H9 (cell line): ENCODE measurements at regions not wholly inside any gene's neighbourhood (a gene's known extent, or its start where the extent isn't known, plus 50 kb on each side); places are given as distances from the start of the nearest gene placed in this dataset.

Source experiments
- DNase-seq: peaks from one replicate; pipeline ENCODE4 v3.0.0-alpha.2; 2017
- H2AFZ ChIP-seq: one replicate; pipeline ENCODE4 v1.6.1; 2013; ENCODE audit warnings: mild to moderate bottlenecking, low read length, control low read depth, moderate library complexity
- H2AK5ac ChIP-seq: 2 replicates; pipeline ENCODE4 v1.6.1; 2013; ENCODE audit warnings: low read length, control low read depth, mixed read lengths; ENCODE audit not compliant: insufficient read length
- H2BK120ac ChIP-seq: one replicate; pipeline ENCODE4 v1.6.1; 2013; ENCODE audit warnings: low read depth, mild to moderate bottlenecking, low read length, control low read depth, inconsistent platforms; ENCODE audit not compliant: poor library complexity, severe bottlenecking
- H2BK12ac ChIP-seq: 2 replicates; pipeline ENCODE4 v1.6.1; 2013; ENCODE audit warnings: low read length, control low read depth, mixed read lengths, low read depth; ENCODE audit not compliant: insufficient read length
- H2BK15ac ChIP-seq: 2 replicates; pipeline ENCODE4 v1.6.1; 2013; ENCODE audit warnings: low read depth, low read length, control low read depth
- H2BK20ac ChIP-seq: one replicate; pipeline ENCODE4 v1.6.1; 2013; ENCODE audit warnings: low read depth, mild to moderate bottlenecking, low read length, control low read depth, inconsistent platforms; ENCODE audit not compliant: poor library complexity, severe bottlenecking
- H2BK5ac ChIP-seq: 2 replicates; pipeline ENCODE4 v1.6.1; 2013; ENCODE audit warnings: low read length, control low read depth, mixed read lengths; ENCODE audit not compliant: insufficient read length
- H3K14ac ChIP-seq: 2 replicates; pipeline ENCODE4 v1.6.1; 2013; ENCODE audit warnings: low read length, control low read depth; ENCODE audit not compliant: insufficient read depth
- H3K18ac ChIP-seq: 2 replicates; pipeline ENCODE4 v1.6.1; 2013; ENCODE audit warnings: low read depth, mild to moderate bottlenecking, mixed read lengths, low read length, control low read depth; ENCODE audit not compliant: insufficient read length
- H3K23ac ChIP-seq: 2 replicates; pipeline ENCODE4 v1.6.1; 2013; ENCODE audit warnings: low read length, control low read depth, mixed read lengths, low read depth; ENCODE audit not compliant: insufficient read length
- H3K23me2 ChIP-seq: 2 replicates; pipeline ENCODE4 v1.6.1; 2013; ENCODE audit warnings: low read depth, mild to moderate bottlenecking, mixed read lengths, low read length, control low read depth; ENCODE audit not compliant: insufficient read length, poor library complexity, severe bottlenecking
- H3K27ac ChIP-seq: 2 replicates; pipeline ENCODE4 v1.5.1; 2013; ENCODE audit warnings: low read length, control low read depth, mixed read lengths, low read depth; ENCODE audit not compliant: insufficient read length
- H3K27me3 ChIP-seq: 2 replicates; pipeline ENCODE4 v1.6.1; 2013; ENCODE audit warnings: low read length, control low read depth, inconsistent platforms; ENCODE audit not compliant: insufficient read depth
- H3K4ac ChIP-seq: 2 replicates; pipeline ENCODE4 v1.6.1; 2013; ENCODE audit warnings: low read depth, mild to moderate bottlenecking, control low read depth, inconsistent platforms, low read length, moderate library complexity
- H3K4me1 ChIP-seq: 2 replicates; pipeline ENCODE4 v1.6.1; 2013; ENCODE audit warnings: low read length, control low read depth, inconsistent platforms; ENCODE audit not compliant: insufficient read depth
- H3K4me2 ChIP-seq: 2 replicates; pipeline ENCODE4 v1.6.1; 2013; ENCODE audit warnings: low read length, control low read depth, mixed read lengths; ENCODE audit not compliant: insufficient read length, insufficient read depth
- H3K56ac ChIP-seq: 2 replicates; pipeline ENCODE4 v1.6.1; 2013; ENCODE audit warnings: low read depth, mild to moderate bottlenecking, mixed read lengths, low read length, control low read depth; ENCODE audit not compliant: insufficient read length
- H3K79me1 ChIP-seq: 2 replicates; pipeline ENCODE4 v1.6.1; 2013; ENCODE audit warnings: low read depth, mild to moderate bottlenecking, moderate library complexity, low read length, control low read depth, inconsistent platforms; ENCODE audit not compliant: insufficient read depth, poor library complexity, severe bottlenecking
- H3K79me2 ChIP-seq: 2 replicates; pipeline ENCODE4 v1.6.1; 2013; ENCODE audit warnings: low read length, control low read depth, inconsistent platforms; ENCODE audit not compliant: insufficient read depth
- H3K9ac ChIP-seq: 2 replicates; pipeline ENCODE4 v1.6.1; 2013; ENCODE audit warnings: low read length, control low read depth, mixed read lengths; ENCODE audit not compliant: insufficient read length; ENCODE audit errors: extremely low read depth
- H3K9me3 ChIP-seq: one replicate; pipeline ENCODE4 v1.6.1; 2013; ENCODE audit warnings: low read depth, low read length, inconsistent platforms; ENCODE audit not compliant: control insufficient read depth
- H3T11ph ChIP-seq: one replicate; pipeline ENCODE4 v1.6.1; 2013; ENCODE audit warnings: mild to moderate bottlenecking, low read length, control low read depth, inconsistent platforms
- H4K20me1 ChIP-seq: one replicate; pipeline ENCODE4 v1.6.1; 2013; ENCODE audit not compliant: control insufficient read depth, insufficient read length, insufficient read depth
- H4K5ac ChIP-seq: 2 replicates; pipeline ENCODE4 v1.6.1; 2013; ENCODE audit warnings: low read depth, mild to moderate bottlenecking, mixed read lengths, low read length, control low read depth; ENCODE audit not compliant: insufficient read length
- H4K8ac ChIP-seq: replicated peaks from 2 replicates; pipeline ENCODE4 v1.6.1; 2013; ENCODE audit warnings: low read length, control low read depth, mixed read lengths, low read depth; ENCODE audit not compliant: insufficient read length
- H4K91ac ChIP-seq: 2 replicates; pipeline ENCODE4 v1.6.1; 2013; ENCODE audit warnings: low read depth, mild to moderate bottlenecking, moderate library complexity, mixed read lengths, low read length, control low read depth; ENCODE audit not compliant: insufficient read length
- H3K27ac Mint-ChIP-seq, 3 experiments: 2 replicates in 2 of 3; 3 replicates in 1 of 3; pipeline ENCODE4 v1.8.0; 2020 to 2021; ENCODE audit warnings: mixed read lengths in 3 of 3, mild to moderate bottlenecking in 1 of 3, moderate library complexity in 1 of 3
- H3K27me3 Mint-ChIP-seq: 2 replicates; pipeline ENCODE4 v1.8.0; 2021; ENCODE audit warnings: low read depth, mild to moderate bottlenecking, moderate library complexity, mixed read lengths
- H3K36me3 Mint-ChIP-seq, 3 experiments: 2 replicates in 2 of 3; 3 replicates in 1 of 3; pipeline ENCODE4 v1.8.0; 2020 to 2021; ENCODE audit warnings: low read depth in 3 of 3, mixed read lengths in 3 of 3; ENCODE audit not compliant: insufficient read depth in 1 of 3
- H3K4me1 Mint-ChIP-seq, 2 experiments: 2 replicates each; pipeline ENCODE4 v1.8.0; 2020; ENCODE audit warnings: mixed read lengths in 2 of 2
- H3K4me3 Mint-ChIP-seq, 2 experiments: 2 replicates in 1 of 2; 3 replicates in 1 of 2; pipeline ENCODE4 v1.8.0; 2020 to 2021; ENCODE audit warnings: mild to moderate bottlenecking in 2 of 2, mixed read lengths in 2 of 2, moderate library complexity in 1 of 2
- H3K9me3 Mint-ChIP-seq, 2 experiments: 2 replicates in 1 of 2; 3 replicates in 1 of 2; pipeline ENCODE4 v1.8.0; 2020; ENCODE audit warnings: mild to moderate bottlenecking in 2 of 2, mixed read lengths in 2 of 2, moderate library complexity in 1 of 2
- WGBS: extraction: QIAGEN DNeasy Blood & Tissue Kit; methylation state at CpG from one replicate; pipeline ENCODE4 v1.1.7; 2013; ENCODE audit warnings: missing lambda C conversion rate, low lambda C conversion rate, mixed read lengths; ENCODE audit not compliant: insufficient read length; ENCODE audit errors: extremely low coverage; 5-methylcytosine and 5-hydroxymethylcytosine counted together
- TF ChIP-seq, protein P1 (sequence below): fragments of 200-600 bp; sonication (generic); conservative IDR thresholded peaks from 3 replicates; pipeline ENCODE4 v1.8.0; 2021; ENCODE audit warnings: antibody characterized with exemption, mild to moderate bottlenecking

DNA sequence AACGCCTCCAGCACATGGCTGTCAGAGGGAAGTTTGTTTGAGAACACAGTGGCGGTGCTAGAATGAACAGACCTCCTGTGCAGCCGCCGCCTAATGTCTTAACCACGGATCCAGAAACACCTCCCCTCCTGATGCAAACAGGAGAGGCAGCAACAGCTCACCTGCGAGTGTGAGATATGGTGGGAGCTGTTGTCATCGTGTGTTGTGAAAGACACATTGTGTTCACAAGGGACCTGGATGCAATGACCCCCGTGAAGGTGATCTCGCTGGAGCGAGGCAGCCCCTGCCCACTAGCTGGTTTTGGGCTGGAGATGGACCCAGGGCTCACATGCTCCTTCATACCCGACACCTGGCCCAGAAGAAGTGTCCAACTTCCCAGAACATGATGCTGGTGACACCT lies 315.3 kb upstream of the C1orf174 start:
- no peak overlapping the region for H2BK5ac ChIP-seq
- no peak overlapping the region for H3K56ac ChIP-seq
- H3K79me1 ChIP-seq, result no peaks in the 10 kb centered on the region
- TF ChIP-seq, protein P1, sequence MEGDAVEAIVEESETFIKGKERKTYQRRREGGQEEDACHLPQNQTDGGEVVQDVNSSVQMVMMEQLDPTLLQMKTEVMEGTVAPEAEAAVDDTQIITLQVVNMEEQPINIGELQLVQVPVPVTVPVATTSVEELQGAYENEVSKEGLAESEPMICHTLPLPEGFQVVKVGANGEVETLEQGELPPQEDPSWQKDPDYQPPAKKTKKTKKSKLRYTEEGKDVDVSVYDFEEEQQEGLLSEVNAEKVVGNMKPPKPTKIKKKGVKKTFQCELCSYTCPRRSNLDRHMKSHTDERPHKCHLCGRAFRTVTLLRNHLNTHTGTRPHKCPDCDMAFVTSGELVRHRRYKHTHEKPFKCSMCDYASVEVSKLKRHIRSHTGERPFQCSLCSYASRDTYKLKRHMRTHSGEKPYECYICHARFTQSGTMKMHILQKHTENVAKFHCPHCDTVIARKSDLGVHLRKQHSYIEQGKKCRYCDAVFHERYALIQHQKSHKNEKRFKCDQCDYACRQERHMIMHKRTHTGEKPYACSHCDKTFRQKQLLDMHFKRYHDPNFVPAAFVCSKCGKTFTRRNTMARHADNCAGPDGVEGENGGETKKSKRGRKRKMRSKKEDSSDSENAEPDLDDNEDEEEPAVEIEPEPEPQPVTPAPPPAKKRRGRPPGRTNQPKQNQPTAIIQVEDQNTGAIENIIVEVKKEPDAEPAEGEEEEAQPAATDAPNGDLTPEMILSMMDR, result no peak
- no peak overlapping the region for H2BK20ac ChIP-seq
- H3K27me3 Mint-ChIP-seq, result peaks cover 24% of the 10 kb centered on the region
- H3K4me1 ChIP-seq, result no peaks in the 10 kb centered on the region; the same call in 1 of the 2 replicates
- no peak overlapping the region for H3K27ac ChIP-seq
- H2BK120ac ChIP-seq, result no peak overlapping the region
- H3K23ac ChIP-seq, result no peak overlapping the region
- H3K27ac Mint-ChIP-seq, result no peak overlapping the region
- H2AK5ac ChIP-seq, result no peak overlapping the region
- no peak overlapping the region for H4K5ac ChIP-seq
- no peak overlapping the region for H2BK15ac ChIP-seq
- no peak overlapping the region for H3K4me2 ChIP-seq
- H3T11ph ChIP-seq, result no peak overlapping the region
- no peak overlapping the region for H3K18ac ChIP-seq
- no peak overlapping the region for H2AFZ ChIP-seq
- no CpG with 5 or more reads among the region's 11 CpGs for WGBS
- no peak overlapping the region for H2BK12ac ChIP-seq
- H3K4me1 Mint-ChIP-seq, result peaks cover 21 to 22% of the 10 kb centered on the region in 2 experiments
- no peak overlapping the region; the same call in 1 of the 2 replicates for H3K14ac ChIP-seq
- no peaks in the 10 kb centered on the region for H3K9me3 ChIP-seq
- no peaks in the 10 kb centered on the region for H3K79me2 ChIP-seq
- no peaks in the 10 kb centered on the region for H3K23me2 ChIP-seq
- no peak for DNase-seq
- H3K4ac ChIP-seq, result no peak overlapping the region
- H3K9ac ChIP-seq, result no peak overlapping the region
- no peaks in the 10 kb centered on the region for H4K20me1 ChIP-seq
- H4K8ac ChIP-seq, result no peak overlapping the region
- H3K4me3 Mint-ChIP-seq, result no peak overlapping the region
- no peak overlapping the region for H4K91ac ChIP-seq
- peaks cover 15 to 16% of the 10 kb centered on the region in 2 experiments; a peak in 4 of 5 replicates for H3K9me3 Mint-ChIP-seq
- H3K27me3 ChIP-seq, result no peaks in the 10 kb centered on the region
- peaks cover 0 to 3% (median 1%) of the 10 kb centered on the region in 3 experiments; a peak in 1 of 7 replicates for H3K36me3 Mint-ChIP-seq
